Nephron (organoid): ENCODE measurements at regions not wholly inside any gene's neighbourhood (a gene's known extent, or its start where the extent isn't known, plus 50 kb on each side); places are given as distances from the start of the nearest gene placed in this dataset.

Experiments used
- H3K27ac Mint-ChIP-seq, 3 experiments: 2 replicates each; pipeline ENCODE4 v1.8.0; 2020; ENCODE audit warnings: mixed read lengths in 3 of 3, mild to moderate bottlenecking in 2 of 3, moderate library complexity in 1 of 3
- H3K27me3 Mint-ChIP-seq: 2 replicates; pipeline ENCODE4 v1.8.0; 2021; ENCODE audit warnings: low read depth, mild to moderate bottlenecking, moderate library complexity, mixed read lengths
- H3K36me3 Mint-ChIP-seq: 2 replicates; pipeline ENCODE4 v1.8.0; 2020; ENCODE audit warnings: low read depth, mixed read lengths
- H3K4me1 Mint-ChIP-seq: 2 replicates; pipeline ENCODE4 v1.8.0; 2020; ENCODE audit warnings: mixed read lengths
- H3K4me3 Mint-ChIP-seq, 3 experiments: 2 replicates each; pipeline ENCODE4 v1.8.0; 2020; ENCODE audit warnings: mild to moderate bottlenecking in 3 of 3, mixed read lengths in 3 of 3, moderate library complexity in 2 of 3
- H3K9me3 Mint-ChIP-seq: 2 replicates; pipeline ENCODE4 v1.8.0; 2020; ENCODE audit warnings: mixed read lengths
- TF ChIP-seq, protein P1 (sequence below), 3 experiments: fragments of 200-600 bp; sonication (generic); IDR thresholded peaks; one replicate each; pipeline ENCODE4 v1.5.0; 2021; ENCODE audit warnings: antibody characterized with exemption in 3 of 3; ENCODE audit not compliant: unreplicated experiment in 3 of 3

DNA sequence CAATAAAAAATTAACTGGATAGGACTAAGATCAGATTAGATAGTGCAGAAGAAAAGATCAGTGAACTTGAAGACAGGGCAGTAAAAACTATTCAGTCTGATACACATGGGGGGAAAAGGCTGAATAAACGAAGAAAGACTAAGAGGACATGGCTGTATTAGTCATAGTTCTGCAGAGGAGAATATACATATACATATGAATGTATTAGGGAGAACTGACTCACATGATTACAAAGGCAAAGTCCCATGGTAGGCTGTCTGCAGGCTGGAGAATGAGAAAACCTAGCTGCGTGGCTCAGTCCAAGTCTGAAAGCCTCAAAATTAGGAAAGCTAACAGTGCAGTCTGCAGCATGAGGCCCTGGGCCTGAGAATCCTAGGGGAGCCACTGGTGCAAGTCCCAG, 98.2 kb upstream of the GNAO1 start:
- Mint-ChIP-seq H3K4me1 (no peaks in the 10 kb centered on the region), H3K4me3 (no peak overlapping the region), H3K36me3 (no peaks in the 10 kb centered on the region), H3K27ac (no peak overlapping the region), H3K9me3 (no peaks in the 10 kb centered on the region), H3K27me3 (peaks cover 6% of the 10 kb centered on the region)
- TF ChIP-seq, protein P1, sequence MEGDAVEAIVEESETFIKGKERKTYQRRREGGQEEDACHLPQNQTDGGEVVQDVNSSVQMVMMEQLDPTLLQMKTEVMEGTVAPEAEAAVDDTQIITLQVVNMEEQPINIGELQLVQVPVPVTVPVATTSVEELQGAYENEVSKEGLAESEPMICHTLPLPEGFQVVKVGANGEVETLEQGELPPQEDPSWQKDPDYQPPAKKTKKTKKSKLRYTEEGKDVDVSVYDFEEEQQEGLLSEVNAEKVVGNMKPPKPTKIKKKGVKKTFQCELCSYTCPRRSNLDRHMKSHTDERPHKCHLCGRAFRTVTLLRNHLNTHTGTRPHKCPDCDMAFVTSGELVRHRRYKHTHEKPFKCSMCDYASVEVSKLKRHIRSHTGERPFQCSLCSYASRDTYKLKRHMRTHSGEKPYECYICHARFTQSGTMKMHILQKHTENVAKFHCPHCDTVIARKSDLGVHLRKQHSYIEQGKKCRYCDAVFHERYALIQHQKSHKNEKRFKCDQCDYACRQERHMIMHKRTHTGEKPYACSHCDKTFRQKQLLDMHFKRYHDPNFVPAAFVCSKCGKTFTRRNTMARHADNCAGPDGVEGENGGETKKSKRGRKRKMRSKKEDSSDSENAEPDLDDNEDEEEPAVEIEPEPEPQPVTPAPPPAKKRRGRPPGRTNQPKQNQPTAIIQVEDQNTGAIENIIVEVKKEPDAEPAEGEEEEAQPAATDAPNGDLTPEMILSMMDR (IDR thresholded peaks at IDR 0.05; ENCODE audit: unreplicated experiment in 3 of 3), result no peak

DNA sequence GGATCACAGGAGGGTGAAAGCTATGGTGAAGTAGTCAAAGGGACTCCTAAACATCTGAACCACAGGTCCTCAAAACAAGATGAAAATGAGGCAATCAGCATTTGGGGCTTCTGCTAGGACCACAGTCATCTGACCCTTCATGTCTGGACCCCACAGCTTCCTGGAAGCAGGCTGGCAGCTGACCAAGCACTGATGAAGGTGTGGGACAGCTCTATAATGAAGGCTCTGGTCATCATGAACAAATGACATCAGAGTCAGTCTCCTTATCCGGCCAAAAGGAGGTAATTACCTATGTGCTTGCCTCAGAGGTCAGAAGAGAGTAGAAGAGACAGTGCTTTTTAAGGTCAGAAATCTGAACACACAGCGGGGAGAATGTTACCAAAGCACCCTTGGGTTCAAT, 101.2 kb upstream of the GNAO1 start:
- no peak overlapping the region for H3K27ac Mint-ChIP-seq
- H3K9me3 Mint-ChIP-seq, result no peaks in the 10 kb centered on the region
- TF ChIP-seq, protein P1 (IDR thresholded peaks at IDR 0.05; ENCODE audit: unreplicated experiment in 3 of 3), result no peak
- H3K4me3 Mint-ChIP-seq, result no peak overlapping the region
- H3K27me3 Mint-ChIP-seq, result peaks cover 19% of the 10 kb centered on the region
- H3K36me3 Mint-ChIP-seq, result no peaks in the 10 kb centered on the region
- no peaks in the 10 kb centered on the region for H3K4me1 Mint-ChIP-seq

DNA sequence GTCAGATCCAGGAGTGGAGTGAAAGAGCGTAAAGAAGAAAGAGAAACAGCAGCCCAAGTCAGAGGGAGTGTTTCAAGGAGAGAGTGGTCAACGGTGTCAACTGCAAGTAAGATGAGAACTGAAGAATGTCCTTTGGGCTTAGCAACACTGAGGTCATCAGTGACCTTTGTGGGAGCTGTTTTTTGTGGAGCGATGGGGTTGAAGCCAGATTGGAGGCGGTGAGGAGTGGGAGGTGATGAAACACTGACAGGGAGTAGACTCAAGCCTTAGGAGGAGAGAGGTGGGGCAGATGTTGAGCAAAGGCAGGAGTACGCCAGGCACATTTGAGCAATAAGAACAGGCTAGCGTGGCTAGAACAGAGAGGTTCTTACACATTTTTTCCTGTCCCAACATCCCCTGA, 103.7 kb upstream of the GNAO1 start:
- Mint-ChIP-seq H3K27ac (no peak overlapping the region), H3K4me3 (no peak overlapping the region), H3K27me3 (peaks cover 19% of the 10 kb centered on the region)

DNA sequence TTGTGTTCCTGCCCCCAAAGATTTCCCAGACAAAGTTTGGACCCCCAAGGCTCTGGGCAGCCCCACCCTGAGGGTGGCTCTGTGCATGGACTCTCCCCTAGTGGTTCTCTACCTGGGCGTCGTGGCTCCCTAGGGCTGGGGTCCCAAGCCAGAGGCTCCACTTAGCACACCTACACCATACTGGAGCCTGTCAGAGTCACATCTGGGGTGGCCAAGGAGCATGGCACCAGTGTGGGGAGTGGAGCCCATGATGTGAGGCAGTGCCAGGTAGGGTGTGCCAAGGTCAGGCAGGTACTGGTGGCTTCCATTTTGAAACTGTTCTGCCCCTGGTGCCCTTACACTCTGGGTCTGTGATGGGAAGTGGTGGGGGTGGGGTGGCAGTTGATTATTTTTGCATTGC, 109.9 kb upstream of the GNAO1 start:
- TF ChIP-seq, protein P1 (IDR thresholded peaks at IDR 0.05; ENCODE audit: unreplicated experiment in 3 of 3), result no peak
- peaks cover under 1% of the 10 kb centered on the region for H3K4me1 Mint-ChIP-seq
- H3K27me3 Mint-ChIP-seq, result peaks cover 16% of the 10 kb centered on the region
- H3K36me3 Mint-ChIP-seq, result no peaks in the 10 kb centered on the region
- H3K9me3 Mint-ChIP-seq, result peaks cover 8% of the 10 kb centered on the region
- no peak overlapping the region for H3K4me3 Mint-ChIP-seq
- no peak overlapping the region for H3K27ac Mint-ChIP-seq

More for the DNA sequence above, 103.7 kb upstream of the GNAO1 start:
- Mint-ChIP-seq H3K36me3 (no peaks in the 10 kb centered on the region), H3K9me3 (peaks cover 3% of the 10 kb centered on the region), H3K4me1 (no peaks in the 10 kb centered on the region)
- TF ChIP-seq, protein P1 (IDR thresholded peaks at IDR 0.05; ENCODE audit: unreplicated experiment in 3 of 3), result no peak

DNA sequence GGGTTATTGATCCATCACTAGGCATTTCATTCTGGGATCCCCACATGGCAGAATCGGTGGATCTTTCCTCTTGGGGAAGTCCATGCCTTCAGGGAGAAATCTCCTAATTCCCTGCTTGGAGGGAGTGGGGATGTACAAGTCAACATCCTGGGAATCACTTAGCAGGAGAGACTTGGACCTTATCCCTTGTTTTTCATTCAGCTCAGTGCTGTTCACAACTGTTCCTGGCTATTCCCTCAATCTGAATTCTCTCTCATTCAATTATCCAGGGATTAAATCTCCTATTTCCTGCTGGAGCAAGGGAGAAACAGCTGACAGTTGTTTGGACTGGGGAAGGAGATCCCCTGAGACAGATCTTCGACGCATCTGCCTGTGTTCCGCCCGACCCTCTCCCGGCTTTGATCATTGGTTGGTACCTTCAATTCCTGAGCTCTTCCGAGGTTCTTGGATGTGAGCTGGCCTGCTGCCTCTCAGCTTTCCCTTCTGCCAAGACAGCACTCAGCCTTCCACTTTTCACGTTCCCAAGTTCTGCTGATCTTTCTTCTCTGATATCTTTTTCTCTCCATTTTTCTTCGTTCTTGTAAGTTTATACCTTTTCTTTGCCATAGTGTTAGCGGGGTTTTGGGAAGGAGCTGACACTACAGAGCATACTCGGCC, 115.4 kb upstream of the GNAO1 start:
- Mint-ChIP-seq H3K9me3 (no peaks in the 10 kb centered on the region), H3K36me3 (no peaks in the 10 kb centered on the region), H3K27me3 (peaks cover 14% of the 10 kb centered on the region), H3K4me1 (peaks cover 6% of the 10 kb centered on the region), H3K4me3 (no peak overlapping the region), H3K27ac (no peak overlapping the region)
- TF ChIP-seq, protein P1 (IDR thresholded peaks at IDR 0.05; ENCODE audit: unreplicated experiment in 3 of 3), result no peak

DNA sequence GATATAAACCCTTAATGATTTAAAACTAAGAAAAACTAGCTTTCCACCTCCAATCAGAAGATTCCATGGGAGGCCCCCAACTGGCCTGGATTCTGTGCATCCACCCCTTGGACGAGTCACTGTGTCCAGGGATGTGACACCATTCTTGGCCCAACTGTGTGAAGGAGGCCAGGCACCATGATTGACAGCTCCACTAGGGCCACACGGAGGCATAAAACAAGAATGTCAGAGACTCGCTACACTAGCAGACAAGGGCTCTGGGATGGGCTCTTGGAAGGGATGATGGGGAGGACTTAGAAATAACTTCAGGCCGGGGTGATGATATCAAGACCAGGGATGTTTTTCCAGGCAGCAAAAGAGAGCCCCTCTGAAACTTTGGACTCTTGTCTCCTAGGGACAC, 117.8 kb upstream of the GNAO1 start:
- TF ChIP-seq, protein P1 (IDR thresholded peaks at IDR 0.05; ENCODE audit: unreplicated experiment in 3 of 3), result no peak
- Mint-ChIP-seq H3K27me3 (peaks cover 14% of the 10 kb centered on the region), H3K27ac (no peak overlapping the region), H3K9me3 (no peaks in the 10 kb centered on the region), H3K36me3 (no peaks in the 10 kb centered on the region), H3K4me1 (peaks cover 6% of the 10 kb centered on the region), H3K4me3 (no peak overlapping the region)
